ENCODE measurements at regions not wholly inside any gene's neighbourhood (a gene's known extent, or its start where the extent isn't known, plus 50 kb on each side); places are given as distances from the start of the nearest gene placed in this dataset.

DNA sequence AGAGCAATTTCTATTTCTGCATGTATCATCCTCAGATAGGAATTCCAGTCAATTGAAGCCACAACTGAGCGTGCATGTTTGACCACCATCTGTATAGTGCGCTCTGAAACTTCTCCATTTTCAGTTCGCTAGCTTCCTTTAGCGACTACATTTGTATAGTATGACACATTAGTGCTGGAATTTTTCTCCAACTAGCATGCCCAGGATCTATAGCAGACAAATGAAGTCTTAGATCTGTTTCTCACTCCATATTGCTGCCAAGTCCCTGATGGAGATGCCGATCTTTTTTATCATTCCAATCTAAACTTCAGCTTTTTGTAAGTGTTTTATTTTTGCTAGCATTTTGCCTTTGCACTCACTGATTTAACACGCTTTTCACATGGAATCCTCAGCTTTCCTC lies 774.8 kb upstream of the TENM3 start:
- H3K4me3 Mint-ChIP-seq (ENCODE audit: unreplicated experiment): no peak overlapping the region
- H3K9me3 Mint-ChIP-seq (ENCODE audit: unreplicated experiment): no peaks in the 10 kb centered on the region
- TF ChIP-seq, protein P1, sequence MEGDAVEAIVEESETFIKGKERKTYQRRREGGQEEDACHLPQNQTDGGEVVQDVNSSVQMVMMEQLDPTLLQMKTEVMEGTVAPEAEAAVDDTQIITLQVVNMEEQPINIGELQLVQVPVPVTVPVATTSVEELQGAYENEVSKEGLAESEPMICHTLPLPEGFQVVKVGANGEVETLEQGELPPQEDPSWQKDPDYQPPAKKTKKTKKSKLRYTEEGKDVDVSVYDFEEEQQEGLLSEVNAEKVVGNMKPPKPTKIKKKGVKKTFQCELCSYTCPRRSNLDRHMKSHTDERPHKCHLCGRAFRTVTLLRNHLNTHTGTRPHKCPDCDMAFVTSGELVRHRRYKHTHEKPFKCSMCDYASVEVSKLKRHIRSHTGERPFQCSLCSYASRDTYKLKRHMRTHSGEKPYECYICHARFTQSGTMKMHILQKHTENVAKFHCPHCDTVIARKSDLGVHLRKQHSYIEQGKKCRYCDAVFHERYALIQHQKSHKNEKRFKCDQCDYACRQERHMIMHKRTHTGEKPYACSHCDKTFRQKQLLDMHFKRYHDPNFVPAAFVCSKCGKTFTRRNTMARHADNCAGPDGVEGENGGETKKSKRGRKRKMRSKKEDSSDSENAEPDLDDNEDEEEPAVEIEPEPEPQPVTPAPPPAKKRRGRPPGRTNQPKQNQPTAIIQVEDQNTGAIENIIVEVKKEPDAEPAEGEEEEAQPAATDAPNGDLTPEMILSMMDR (IDR thresholded peaks at IDR 0.05; ENCODE audit: insufficient read depth in 1 of 2, low read depth in 1 of 2, low read length in 1 of 2, severe bottlenecking in 1 of 2, unreplicated experiment in 1 of 2): no peak
- POLR2A ChIA-PET: no interaction called here
- no peak overlapping the region for H3K4me3 ChIP-seq (ENCODE audit: low read depth, low read length)
- intact Hi-C loops (cut with micrococcal nuclease; ENCODE audit: unreplicated experiment): no loop called here
- H3K27me3 Mint-ChIP-seq (ENCODE audit: insufficient read depth, unreplicated experiment): no peaks in the 10 kb centered on the region
- H3K4me1 ChIP-seq: no peaks in the 10 kb centered on the region
- H3K36me3 ChIP-seq (ENCODE audit: control insufficient read depth, insufficient read depth, low read length): no peaks in the 10 kb centered on the region
- no peaks in the 10 kb centered on the region for H3K27me3 ChIP-seq (replicated peaks; ENCODE audit: control insufficient read depth, insufficient read depth, low read length)
- BruUV-seq (replicated peaks): no TSS peak
- no peak overlapping the region for H3K27ac Mint-ChIP-seq (ENCODE audit: unreplicated experiment)
- no peaks in the 10 kb centered on the region for H3K9me3 ChIP-seq
- no peaks in the 10 kb centered on the region for H3K4me1 Mint-ChIP-seq (ENCODE audit: low read depth, unreplicated experiment)
- no peaks in the 10 kb centered on the region for H3K36me3 Mint-ChIP-seq (ENCODE audit: insufficient read depth, unreplicated experiment)
- CTCF ChIA-PET: no interaction called here
- DNase-seq: no peak

DNA sequence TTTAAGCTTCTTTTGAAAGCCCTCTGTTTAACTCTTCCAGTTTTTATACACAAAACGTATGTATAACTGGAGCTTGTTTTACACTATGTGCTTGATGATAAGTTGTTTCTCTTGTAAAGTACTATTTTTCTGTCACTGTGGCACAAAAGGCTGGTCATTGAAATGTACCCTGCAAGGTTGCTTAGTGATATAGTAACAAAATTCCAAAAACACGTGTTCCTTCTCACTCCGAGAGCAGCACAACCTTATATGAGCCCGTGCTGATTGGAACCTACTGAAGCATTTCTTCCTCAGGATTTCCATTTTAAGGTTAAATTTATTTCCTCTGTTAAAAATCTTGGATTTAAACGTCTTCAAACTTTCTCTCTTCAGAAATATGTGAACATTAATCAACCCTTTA lies 772.9 kb upstream of the TENM3 start:
- no peaks in the 10 kb centered on the region for H3K9me3 ChIP-seq
- H3K27me3 ChIP-seq (replicated peaks; ENCODE audit: control insufficient read depth, insufficient read depth, low read length): no peaks in the 10 kb centered on the region
- no peak overlapping the region for H3K4me3 Mint-ChIP-seq (ENCODE audit: unreplicated experiment)
- POLR2A ChIA-PET: no interaction called here
- no peak overlapping the region for H3K27ac Mint-ChIP-seq (ENCODE audit: unreplicated experiment)
- H3K4me3 ChIP-seq (ENCODE audit: low read depth, low read length): no peak overlapping the region
- BruUV-seq (replicated peaks): no TSS peak
- no peaks in the 10 kb centered on the region for H3K36me3 Mint-ChIP-seq (ENCODE audit: insufficient read depth, unreplicated experiment)
- no peaks in the 10 kb centered on the region for H3K27me3 Mint-ChIP-seq (ENCODE audit: insufficient read depth, unreplicated experiment)
- H3K9me3 Mint-ChIP-seq (ENCODE audit: unreplicated experiment): no peaks in the 10 kb centered on the region
- H3K36me3 ChIP-seq (ENCODE audit: control insufficient read depth, insufficient read depth, low read length): no peaks in the 10 kb centered on the region
- H3K4me1 ChIP-seq: no peaks in the 10 kb centered on the region
- H3K4me1 Mint-ChIP-seq (ENCODE audit: low read depth, unreplicated experiment): no peaks in the 10 kb centered on the region
- no peak for DNase-seq
- TF ChIP-seq, protein P1 (IDR thresholded peaks at IDR 0.05; ENCODE audit: insufficient read depth in 1 of 2, low read depth in 1 of 2, low read length in 1 of 2, severe bottlenecking in 1 of 2, unreplicated experiment in 1 of 2): no peak
- CTCF ChIA-PET: no interaction called here
- intact Hi-C loops (cut with micrococcal nuclease; ENCODE audit: unreplicated experiment): no loop called here

DNA sequence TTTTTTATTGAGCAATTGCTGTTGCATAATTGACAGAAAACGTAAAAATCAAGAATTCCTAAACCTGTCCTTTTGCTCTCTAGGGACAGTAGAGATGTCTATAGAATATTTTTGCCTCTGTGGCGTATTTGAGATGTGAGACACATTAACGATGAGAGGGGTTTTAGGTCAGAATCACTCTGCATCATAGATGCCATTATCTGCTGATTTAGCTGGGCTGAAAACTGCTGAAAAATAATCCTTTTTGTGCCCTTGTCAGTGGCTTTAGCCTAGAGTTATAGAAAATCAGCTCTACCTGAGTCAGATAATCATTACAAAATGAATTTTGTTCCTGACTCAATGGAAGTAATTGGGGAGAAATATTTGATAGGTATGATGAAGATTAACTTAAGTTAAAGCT lies 767.8 kb upstream of the TENM3 start:
- ChIA-PET POLR2A (no interaction called here), CTCF (no interaction called here)
- TF ChIP-seq, protein P1 (IDR thresholded peaks at IDR 0.05; ENCODE audit: insufficient read depth in 1 of 2, low read depth in 1 of 2, low read length in 1 of 2, severe bottlenecking in 1 of 2, unreplicated experiment in 1 of 2): no peak
- DNase-seq: no peak
- Histone ChIP-seq H3K27me3 (replicated peaks; ENCODE audit: control insufficient read depth, insufficient read depth, low read length) (no peaks in the 10 kb centered on the region), H3K9me3 (no peaks in the 10 kb centered on the region), H3K4me1 (no peaks in the 10 kb centered on the region), H3K36me3 (ENCODE audit: control insufficient read depth, insufficient read depth, low read length) (no peaks in the 10 kb centered on the region), H3K4me3 (ENCODE audit: low read depth, low read length) (no peak overlapping the region)
- no peaks in the 10 kb centered on the region for H3K4me1 Mint-ChIP-seq (ENCODE audit: low read depth, unreplicated experiment)
- H3K9me3 Mint-ChIP-seq (ENCODE audit: unreplicated experiment): no peaks in the 10 kb centered on the region
- no peaks in the 10 kb centered on the region for H3K36me3 Mint-ChIP-seq (ENCODE audit: insufficient read depth, unreplicated experiment)
- H3K27me3 Mint-ChIP-seq (ENCODE audit: insufficient read depth, unreplicated experiment): no peaks in the 10 kb centered on the region
- peak overlapping the region; percentile 50 for H3K4me3 Mint-ChIP-seq (ENCODE audit: unreplicated experiment)
- no peak overlapping the region for H3K27ac Mint-ChIP-seq (ENCODE audit: unreplicated experiment)
- intact Hi-C loops (cut with micrococcal nuclease; ENCODE audit: unreplicated experiment): no loop called here
- no TSS peak for BruUV-seq (replicated peaks)

All from Caco-2 (cell line).